H9 (cell line): ENCODE measurements at regions not wholly inside any gene's neighbourhood (a gene's known extent, or its start where the extent isn't known, plus 50 kb on each side); places are given as distances from the start of the nearest gene placed in this dataset.

Experiments used
- DNase-seq: peaks from one replicate; pipeline ENCODE4 v3.0.0-alpha.2; 2017
- H2AFZ ChIP-seq: one replicate; pipeline ENCODE4 v1.6.1; 2013; ENCODE audit warnings: mild to moderate bottlenecking, low read length, control low read depth, moderate library complexity
- H2AK5ac ChIP-seq: 2 replicates; pipeline ENCODE4 v1.6.1; 2013; ENCODE audit warnings: low read length, control low read depth, mixed read lengths; ENCODE audit not compliant: insufficient read length
- H2BK120ac ChIP-seq: one replicate; pipeline ENCODE4 v1.6.1; 2013; ENCODE audit warnings: low read depth, mild to moderate bottlenecking, low read length, control low read depth, inconsistent platforms; ENCODE audit not compliant: poor library complexity, severe bottlenecking
- H2BK12ac ChIP-seq: 2 replicates; pipeline ENCODE4 v1.6.1; 2013; ENCODE audit warnings: low read length, control low read depth, mixed read lengths, low read depth; ENCODE audit not compliant: insufficient read length
- H2BK15ac ChIP-seq: 2 replicates; pipeline ENCODE4 v1.6.1; 2013; ENCODE audit warnings: low read depth, low read length, control low read depth
- H2BK20ac ChIP-seq: one replicate; pipeline ENCODE4 v1.6.1; 2013; ENCODE audit warnings: low read depth, mild to moderate bottlenecking, low read length, control low read depth, inconsistent platforms; ENCODE audit not compliant: poor library complexity, severe bottlenecking
- H2BK5ac ChIP-seq: 2 replicates; pipeline ENCODE4 v1.6.1; 2013; ENCODE audit warnings: low read length, control low read depth, mixed read lengths; ENCODE audit not compliant: insufficient read length
- H3K14ac ChIP-seq: 2 replicates; pipeline ENCODE4 v1.6.1; 2013; ENCODE audit warnings: low read length, control low read depth; ENCODE audit not compliant: insufficient read depth
- H3K18ac ChIP-seq: 2 replicates; pipeline ENCODE4 v1.6.1; 2013; ENCODE audit warnings: low read depth, mild to moderate bottlenecking, mixed read lengths, low read length, control low read depth; ENCODE audit not compliant: insufficient read length
- H3K23ac ChIP-seq: 2 replicates; pipeline ENCODE4 v1.6.1; 2013; ENCODE audit warnings: low read length, control low read depth, mixed read lengths, low read depth; ENCODE audit not compliant: insufficient read length
- H3K23me2 ChIP-seq: 2 replicates; pipeline ENCODE4 v1.6.1; 2013; ENCODE audit warnings: low read depth, mild to moderate bottlenecking, mixed read lengths, low read length, control low read depth; ENCODE audit not compliant: insufficient read length, poor library complexity, severe bottlenecking
- H3K27ac ChIP-seq: 2 replicates; pipeline ENCODE4 v1.5.1; 2013; ENCODE audit warnings: low read length, control low read depth, mixed read lengths, low read depth; ENCODE audit not compliant: insufficient read length
- H3K27me3 ChIP-seq: 2 replicates; pipeline ENCODE4 v1.6.1; 2013; ENCODE audit warnings: low read length, control low read depth, inconsistent platforms; ENCODE audit not compliant: insufficient read depth
- H3K4ac ChIP-seq: 2 replicates; pipeline ENCODE4 v1.6.1; 2013; ENCODE audit warnings: low read depth, mild to moderate bottlenecking, control low read depth, inconsistent platforms, low read length, moderate library complexity
- H3K4me1 ChIP-seq: 2 replicates; pipeline ENCODE4 v1.6.1; 2013; ENCODE audit warnings: low read length, control low read depth, inconsistent platforms; ENCODE audit not compliant: insufficient read depth
- H3K4me2 ChIP-seq: 2 replicates; pipeline ENCODE4 v1.6.1; 2013; ENCODE audit warnings: low read length, control low read depth, mixed read lengths; ENCODE audit not compliant: insufficient read length, insufficient read depth
- H3K56ac ChIP-seq: 2 replicates; pipeline ENCODE4 v1.6.1; 2013; ENCODE audit warnings: low read depth, mild to moderate bottlenecking, mixed read lengths, low read length, control low read depth; ENCODE audit not compliant: insufficient read length
- H3K79me1 ChIP-seq: 2 replicates; pipeline ENCODE4 v1.6.1; 2013; ENCODE audit warnings: low read depth, mild to moderate bottlenecking, moderate library complexity, low read length, control low read depth, inconsistent platforms; ENCODE audit not compliant: insufficient read depth, poor library complexity, severe bottlenecking
- H3K79me2 ChIP-seq: 2 replicates; pipeline ENCODE4 v1.6.1; 2013; ENCODE audit warnings: low read length, control low read depth, inconsistent platforms; ENCODE audit not compliant: insufficient read depth
- H3K9ac ChIP-seq: 2 replicates; pipeline ENCODE4 v1.6.1; 2013; ENCODE audit warnings: low read length, control low read depth, mixed read lengths; ENCODE audit not compliant: insufficient read length; ENCODE audit errors: extremely low read depth
- H3K9me3 ChIP-seq: one replicate; pipeline ENCODE4 v1.6.1; 2013; ENCODE audit warnings: low read depth, low read length, inconsistent platforms; ENCODE audit not compliant: control insufficient read depth
- H3T11ph ChIP-seq: one replicate; pipeline ENCODE4 v1.6.1; 2013; ENCODE audit warnings: mild to moderate bottlenecking, low read length, control low read depth, inconsistent platforms
- H4K20me1 ChIP-seq: one replicate; pipeline ENCODE4 v1.6.1; 2013; ENCODE audit not compliant: control insufficient read depth, insufficient read length, insufficient read depth
- H4K5ac ChIP-seq: 2 replicates; pipeline ENCODE4 v1.6.1; 2013; ENCODE audit warnings: low read depth, mild to moderate bottlenecking, mixed read lengths, low read length, control low read depth; ENCODE audit not compliant: insufficient read length
- H4K8ac ChIP-seq: replicated peaks from 2 replicates; pipeline ENCODE4 v1.6.1; 2013; ENCODE audit warnings: low read length, control low read depth, mixed read lengths, low read depth; ENCODE audit not compliant: insufficient read length
- H4K91ac ChIP-seq: 2 replicates; pipeline ENCODE4 v1.6.1; 2013; ENCODE audit warnings: low read depth, mild to moderate bottlenecking, moderate library complexity, mixed read lengths, low read length, control low read depth; ENCODE audit not compliant: insufficient read length
- H3K27ac Mint-ChIP-seq, 3 experiments: 2 replicates in 2 of 3; 3 replicates in 1 of 3; pipeline ENCODE4 v1.8.0; 2020 to 2021; ENCODE audit warnings: mixed read lengths in 3 of 3, mild to moderate bottlenecking in 1 of 3, moderate library complexity in 1 of 3
- H3K27me3 Mint-ChIP-seq: 2 replicates; pipeline ENCODE4 v1.8.0; 2021; ENCODE audit warnings: low read depth, mild to moderate bottlenecking, moderate library complexity, mixed read lengths
- H3K36me3 Mint-ChIP-seq, 3 experiments: 2 replicates in 2 of 3; 3 replicates in 1 of 3; pipeline ENCODE4 v1.8.0; 2020 to 2021; ENCODE audit warnings: low read depth in 3 of 3, mixed read lengths in 3 of 3; ENCODE audit not compliant: insufficient read depth in 1 of 3
- H3K4me1 Mint-ChIP-seq, 2 experiments: 2 replicates each; pipeline ENCODE4 v1.8.0; 2020; ENCODE audit warnings: mixed read lengths in 2 of 2
- H3K4me3 Mint-ChIP-seq, 2 experiments: 2 replicates in 1 of 2; 3 replicates in 1 of 2; pipeline ENCODE4 v1.8.0; 2020 to 2021; ENCODE audit warnings: mild to moderate bottlenecking in 2 of 2, mixed read lengths in 2 of 2, moderate library complexity in 1 of 2
- H3K9me3 Mint-ChIP-seq, 2 experiments: 2 replicates in 1 of 2; 3 replicates in 1 of 2; pipeline ENCODE4 v1.8.0; 2020; ENCODE audit warnings: mild to moderate bottlenecking in 2 of 2, mixed read lengths in 2 of 2, moderate library complexity in 1 of 2
- CTCF ChIP-seq: fragments of 200-600 bp; sonication (generic); conservative IDR thresholded peaks from 3 replicates; pipeline ENCODE4 v1.8.0; 2021; ENCODE audit warnings: antibody characterized with exemption, mild to moderate bottlenecking
- WGBS: extraction: QIAGEN DNeasy Blood & Tissue Kit; methylation state at CpG from one replicate; pipeline ENCODE4 v1.1.7; 2013; ENCODE audit warnings: missing lambda C conversion rate, low lambda C conversion rate, mixed read lengths; ENCODE audit not compliant: insufficient read length; ENCODE audit errors: extremely low coverage; 5-methylcytosine and 5-hydroxymethylcytosine counted together

GRCh38 chr12:16112612-16113560, 164.6 kb downstream of the SLC15A5 start:
- H3K27me3 Mint-ChIP-seq, result no peaks in the 10 kb centered on the region
- H3K9me3 Mint-ChIP-seq, result no peaks in the 10 kb centered on the region
- H2BK120ac ChIP-seq, result no peak overlapping the region
- no peak overlapping the region for H3K18ac ChIP-seq
- peak overlapping the region; percentile 10 to 45 (median 29); a peak in 3 of 7 replicates for H3K27ac Mint-ChIP-seq
- H2BK15ac ChIP-seq, result no peak overlapping the region
- no peak; the same call in 2 of the 3 replicates for TF ChIP-seq CTCF
- H3K4ac ChIP-seq, result no peak overlapping the region
- H4K20me1 ChIP-seq, result no peaks in the 10 kb centered on the region
- no peak overlapping the region for H3K23ac ChIP-seq
- no peaks in the 10 kb centered on the region for H3K36me3 Mint-ChIP-seq
- peak; percentile 86 for DNase-seq
- H3K79me1 ChIP-seq, result no peaks in the 10 kb centered on the region
- peak overlapping the region; percentile 45 to 68 for H3K4me3 Mint-ChIP-seq
- H3K9me3 ChIP-seq, result no peaks in the 10 kb centered on the region
- H2AK5ac ChIP-seq, result no peak overlapping the region
- no peak overlapping the region for H3T11ph ChIP-seq
- H3K79me2 ChIP-seq, result no peaks in the 10 kb centered on the region
- no peak overlapping the region for H4K91ac ChIP-seq
- no CpG with 5 or more reads among the region's 11 CpGs for WGBS
- H3K27ac ChIP-seq, result no peak overlapping the region
- H3K14ac ChIP-seq, result no peak overlapping the region
- H3K27me3 ChIP-seq, result no peaks in the 10 kb centered on the region
- H3K9ac ChIP-seq, result no peak overlapping the region
- peaks cover 14 to 17% of the 10 kb centered on the region in 2 experiments for H3K4me1 Mint-ChIP-seq
- H2BK12ac ChIP-seq, result no peak overlapping the region
- peak overlapping the region; percentile 33 for H3K4me2 ChIP-seq
- no peak overlapping the region for H2BK20ac ChIP-seq
- peaks cover 3% of the 10 kb centered on the region for H3K23me2 ChIP-seq
- H2BK5ac ChIP-seq, result no peak overlapping the region
- H2AFZ ChIP-seq, result peak overlapping the region; percentile 25
- no peak overlapping the region for H4K8ac ChIP-seq
- H4K5ac ChIP-seq, result no peak overlapping the region
- no peak overlapping the region for H3K56ac ChIP-seq
- H3K4me1 ChIP-seq, result peaks cover 3% of the 10 kb centered on the region; the same call in 1 of the 2 replicates
